Keratinocyte (primary cell): ENCODE measurements at regions not wholly inside any gene's neighbourhood (a gene's known extent, or its start where the extent isn't known, plus 50 kb on each side); places are given as distances from the start of the nearest gene placed in this dataset.

Experiments
- DNase-seq: peaks from one replicate; pipeline ENCODE4 v3.0.0-alpha.2; 2011; ENCODE audit warnings: low read depth, missing footprints, low spot score
- FAIRE-seq: peaks from 2 replicates; lab custom pipeline; 2011; peaks lifted over from hg19 to GRCh38; lab: Jason Lieb, UNC
- H2AFZ ChIP-seq: 2 replicates; pipeline ENCODE4 v1.6.0; 2012; ENCODE audit warnings: low read length, control low read depth, inconsistent platforms; ENCODE audit not compliant: control insufficient read depth
- H3K27ac ChIP-seq: 2 replicates; pipeline ENCODE4 v1.5.1; 2011; ENCODE audit warnings: low read length; ENCODE audit not compliant: control insufficient read depth, insufficient read depth
- H3K27me3 ChIP-seq: 3 replicates; pipeline ENCODE4 v1.6.0; 2011; ENCODE audit warnings: low read length; ENCODE audit not compliant: control insufficient read depth, insufficient read depth; ENCODE audit errors: extremely low read depth
- H3K36me3 ChIP-seq, 2 experiments: 2 replicates in 1 of 2; 3 replicates in 1 of 2; pipeline ENCODE4 v1.5.1; 2011; ENCODE audit warnings: low read length in 2 of 2, mild to moderate bottlenecking in 1 of 2; ENCODE audit not compliant: control insufficient read depth in 2 of 2, insufficient read depth in 2 of 2; ENCODE audit errors: extremely low read depth in 1 of 2
- H3K4me1 ChIP-seq: 3 replicates; pipeline ENCODE4 v1.5.1; 2011; ENCODE audit warnings: low read length; ENCODE audit not compliant: control insufficient read depth, insufficient read depth; ENCODE audit errors: extremely low read depth
- H3K4me2 ChIP-seq: 3 replicates; pipeline ENCODE4 v1.6.0; 2011; ENCODE audit warnings: low read depth, low read length; ENCODE audit not compliant: control insufficient read depth, insufficient read depth; ENCODE audit errors: extremely low read depth
- H3K4me3 ChIP-seq, 3 experiments: fragments of 200-600 bp in 1 of 3; sonication (generic) in 1 of 3; 2 replicates in 2 of 3; 3 replicates in 1 of 3; pipeline ENCODE4 v1.5.1; 2011 to 2016; ENCODE audit warnings: low read length in 3 of 3, mild to moderate bottlenecking in 3 of 3, control low read depth in 2 of 3, inconsistent platforms in 1 of 3, low read depth in 1 of 3, mixed read lengths in 1 of 3, mixed run types in 1 of 3, moderate library complexity in 1 of 3; ENCODE audit not compliant: control insufficient read depth in 2 of 3, insufficient read depth in 2 of 3; ENCODE audit errors: extremely low read depth in 1 of 3
- H3K79me2 ChIP-seq: 2 replicates; pipeline ENCODE4 v1.6.0; 2012; ENCODE audit warnings: low read length; ENCODE audit not compliant: control insufficient read depth, insufficient read depth
- H3K9ac ChIP-seq: 3 replicates; pipeline ENCODE4 v1.6.0; 2011; ENCODE audit warnings: low read length; ENCODE audit not compliant: control insufficient read depth, insufficient read depth; ENCODE audit errors: extremely low read depth
- H3K9me1 ChIP-seq: 3 replicates; pipeline ENCODE4 v1.6.0; 2011; ENCODE audit warnings: low read length; ENCODE audit not compliant: control insufficient read depth, insufficient read depth; ENCODE audit errors: extremely low read depth
- H3K9me3 ChIP-seq: 2 replicates; pipeline ENCODE4 v1.5.1; 2012; ENCODE audit warnings: low read depth, low read length; ENCODE audit not compliant: control insufficient read depth
- H4K20me1 ChIP-seq: 3 replicates; pipeline ENCODE4 v1.6.0; 2011; ENCODE audit warnings: low read length; ENCODE audit not compliant: control insufficient read depth, insufficient read depth; ENCODE audit errors: extremely low read depth
- EZH2 ChIP-seq: IDR thresholded peaks from one replicate; pipeline ENCODE4 v1.6.1; 2012; ENCODE audit warnings: inconsistent platforms, mild to moderate bottlenecking, low read length, moderate library complexity
- dilution Hi-C: fragments of 300-500 bp; cut with MboI; formaldehyde crosslinking; loops from one replicate; pipeline ENCODE4 v1.7.0; 2020; ENCODE audit warnings: low sequenced_read_pairs; ENCODE audit not compliant: extremely low pct_ligation_motif_present
- TF ChIP-seq, protein P1 (sequence below), 3 experiments: IDR thresholded peaks in 1 of 3; conservative IDR thresholded peaks in 1 of 3; optimal IDR thresholded peaks in 1 of 3; 2 replicates in 2 of 3; 3 replicates in 1 of 3; pipeline versions ENCODE3 to v1.5.1; 2011; ENCODE audit warnings: low read length in 3 of 3, mild to moderate bottlenecking in 3 of 3, moderate library complexity in 2 of 3, control low read depth in 1 of 3, inconsistent platforms in 1 of 3; ENCODE audit not compliant: insufficient read depth in 2 of 3; ENCODE audit errors: extremely low read depth in 1 of 3

DNA sequence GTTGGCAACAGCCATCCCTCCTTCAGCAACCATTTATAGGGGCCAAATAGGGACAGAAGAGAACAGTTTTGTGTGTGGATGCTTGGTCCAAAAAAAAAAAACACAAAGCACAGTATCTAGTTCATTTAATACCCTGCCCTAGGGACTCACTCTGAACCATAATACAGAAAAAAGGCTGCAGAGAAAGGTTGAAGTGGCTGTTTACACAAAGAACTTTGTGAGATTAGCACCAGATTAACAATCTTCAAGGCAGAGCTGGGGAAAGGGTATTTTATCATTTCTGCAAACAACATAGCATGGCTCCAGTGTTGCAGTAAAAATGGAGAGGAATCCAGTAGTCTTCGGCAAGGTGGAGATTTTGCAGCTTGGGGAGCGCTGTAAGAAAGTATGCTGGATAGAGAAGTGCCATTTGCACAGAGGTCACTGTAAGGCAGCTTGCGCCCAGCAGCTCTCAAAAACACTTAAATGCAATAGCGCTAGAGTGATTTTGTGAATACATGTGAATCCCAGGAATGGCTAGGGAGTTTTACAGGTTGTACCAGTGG, 124.2 kb upstream of the PLEKHA5 start:
- H3K79me2 ChIP-seq = no peaks in the 10 kb centered on the region

GRCh38 chr12:19006626-19007137, 122.9 kb upstream of the PLEKHA5 start:
- TF ChIP-seq, protein P1, sequence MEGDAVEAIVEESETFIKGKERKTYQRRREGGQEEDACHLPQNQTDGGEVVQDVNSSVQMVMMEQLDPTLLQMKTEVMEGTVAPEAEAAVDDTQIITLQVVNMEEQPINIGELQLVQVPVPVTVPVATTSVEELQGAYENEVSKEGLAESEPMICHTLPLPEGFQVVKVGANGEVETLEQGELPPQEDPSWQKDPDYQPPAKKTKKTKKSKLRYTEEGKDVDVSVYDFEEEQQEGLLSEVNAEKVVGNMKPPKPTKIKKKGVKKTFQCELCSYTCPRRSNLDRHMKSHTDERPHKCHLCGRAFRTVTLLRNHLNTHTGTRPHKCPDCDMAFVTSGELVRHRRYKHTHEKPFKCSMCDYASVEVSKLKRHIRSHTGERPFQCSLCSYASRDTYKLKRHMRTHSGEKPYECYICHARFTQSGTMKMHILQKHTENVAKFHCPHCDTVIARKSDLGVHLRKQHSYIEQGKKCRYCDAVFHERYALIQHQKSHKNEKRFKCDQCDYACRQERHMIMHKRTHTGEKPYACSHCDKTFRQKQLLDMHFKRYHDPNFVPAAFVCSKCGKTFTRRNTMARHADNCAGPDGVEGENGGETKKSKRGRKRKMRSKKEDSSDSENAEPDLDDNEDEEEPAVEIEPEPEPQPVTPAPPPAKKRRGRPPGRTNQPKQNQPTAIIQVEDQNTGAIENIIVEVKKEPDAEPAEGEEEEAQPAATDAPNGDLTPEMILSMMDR (optimal IDR thresholded peaks at IDR 0.05 in 1 of 3, IDR thresholded peaks at IDR 0.05 in 1 of 3, conservative IDR thresholded peaks at IDR 0.05 in 1 of 3; ENCODE audit: extremely low read depth in 1 of 3, insufficient read depth in 2 of 3, low read length in 3 of 3) = no peak
- no peak for TF ChIP-seq EZH2
- Histone ChIP-seq H3K9me1 (no peaks in the 10 kb centered on the region), H3K36me3 (no peaks in the 10 kb centered on the region), H3K27ac (no peak overlapping the region), H3K9ac (no peak overlapping the region), H4K20me1 (no peaks in the 10 kb centered on the region), H3K4me3 (no peak overlapping the region), H2AFZ (no peak overlapping the region), H3K4me2 (no peak overlapping the region), H3K79me2 (no peaks in the 10 kb centered on the region), H3K4me1 (no peaks in the 10 kb centered on the region), H3K27me3 (no peaks in the 10 kb centered on the region), H3K9me3 (no peaks in the 10 kb centered on the region)
- FAIRE-seq (no peak), DNase-seq (no peak)
- dilution Hi-C loops = no loop called here

More for the DNA sequence above, 124.2 kb upstream of the PLEKHA5 start:
- no peaks in the 10 kb centered on the region for H3K4me1 ChIP-seq
- FAIRE-seq (no peak), DNase-seq (no peak)
- H3K27me3 ChIP-seq = no peaks in the 10 kb centered on the region
- no peak overlapping the region for H3K4me3 ChIP-seq
- H3K36me3 ChIP-seq = no peaks in the 10 kb centered on the region
- no peak overlapping the region for H3K27ac ChIP-seq
- H2AFZ ChIP-seq = no peak overlapping the region
- no peaks in the 10 kb centered on the region for H3K9me3 ChIP-seq
- H3K9me1 ChIP-seq = no peaks in the 10 kb centered on the region
- no peaks in the 10 kb centered on the region for H4K20me1 ChIP-seq
- TF ChIP-seq EZH2 = no peak
- TF ChIP-seq, protein P1 (optimal IDR thresholded peaks at IDR 0.05 in 1 of 3, IDR thresholded peaks at IDR 0.05 in 1 of 3, conservative IDR thresholded peaks at IDR 0.05 in 1 of 3; ENCODE audit: extremely low read depth in 1 of 3, insufficient read depth in 2 of 3, low read length in 3 of 3) = no peak
- dilution Hi-C loops = no loop called here
- H3K4me2 ChIP-seq = no peak overlapping the region
- H3K9ac ChIP-seq = no peak overlapping the region
